GM12874 (cell line): ENCODE measurements at regions not wholly inside any gene's neighbourhood (a gene's known extent, or its start where the extent isn't known, plus 50 kb on each side); places are given as distances from the start of the nearest gene placed in this dataset.
A peak's percentile ranks its signal among the peaks of the same experiment; 100 is the strongest.

Experiments
- CTCF ChIP-seq: IDR thresholded peaks from 2 replicates; pipeline ENCODE4 v1.5.1; 2011; ENCODE audit warnings: low read depth, mild to moderate bottlenecking, control low read depth, low read length, moderate library complexity; ENCODE audit not compliant: insufficient read depth

DNA sequence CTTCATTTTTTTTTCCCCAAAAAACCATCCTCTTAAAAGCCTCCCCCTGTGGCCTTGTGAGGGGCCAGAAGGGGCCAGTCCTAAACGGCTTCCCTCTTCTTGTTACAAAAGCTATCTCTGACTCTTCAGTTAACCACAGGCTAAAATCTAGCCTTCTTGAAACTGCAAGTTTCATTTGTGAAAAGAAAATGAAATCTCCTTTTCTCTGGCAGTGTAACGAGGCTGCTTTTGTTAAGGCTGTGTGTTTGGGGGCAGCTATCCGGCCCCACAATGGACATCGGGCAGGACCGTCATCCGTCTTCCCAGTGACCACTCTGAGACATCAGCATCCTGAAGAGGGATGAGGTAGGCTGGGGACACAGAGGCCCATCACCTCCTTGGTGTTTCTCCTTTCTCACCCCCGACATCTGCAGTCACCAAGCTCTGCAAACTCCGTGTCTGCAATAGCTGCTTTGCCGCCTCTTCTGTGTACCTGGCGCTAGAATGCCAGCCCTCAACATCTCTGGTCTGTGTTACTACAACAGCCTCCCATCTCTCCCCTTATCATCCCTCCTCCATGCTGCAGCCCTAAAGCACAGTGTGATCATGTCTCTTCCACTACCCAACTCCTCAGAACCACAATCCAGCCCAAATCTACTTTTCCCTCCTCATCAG lies 94.0 kb downstream of the RCN1 start:
- TF ChIP-seq CTCF, result no peak

GRCh38 chr11:32186118-32186517 lies 95.2 kb downstream of the RCN1 start:
- TF ChIP-seq CTCF, result no peak

DNA sequence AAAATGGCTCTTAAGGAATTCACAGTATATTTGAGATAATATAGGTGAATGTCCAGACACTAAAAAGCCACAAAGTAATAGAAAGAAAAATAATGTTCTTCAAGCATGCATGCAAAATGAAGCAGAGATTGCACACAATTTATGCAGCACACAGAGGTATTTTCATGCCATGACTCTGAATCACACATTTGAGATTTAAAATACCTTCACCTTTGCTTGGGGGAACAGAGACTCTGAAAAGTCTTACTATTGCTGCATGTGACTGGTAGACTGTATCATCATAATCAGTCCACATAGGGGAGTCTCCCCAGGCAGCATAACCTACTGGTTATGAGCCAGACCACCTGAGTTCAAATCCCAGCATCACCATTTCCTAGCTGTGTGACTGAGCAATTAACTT lies 96.2 kb downstream of the RCN1 start:
- TF ChIP-seq CTCF, result no peak

GRCh38 chr11:32188785-32189184 lies 97.9 kb downstream of the RCN1 start:
- TF ChIP-seq CTCF, result peak; percentile 12; the same call in 1 of the 2 replicates

DNA sequence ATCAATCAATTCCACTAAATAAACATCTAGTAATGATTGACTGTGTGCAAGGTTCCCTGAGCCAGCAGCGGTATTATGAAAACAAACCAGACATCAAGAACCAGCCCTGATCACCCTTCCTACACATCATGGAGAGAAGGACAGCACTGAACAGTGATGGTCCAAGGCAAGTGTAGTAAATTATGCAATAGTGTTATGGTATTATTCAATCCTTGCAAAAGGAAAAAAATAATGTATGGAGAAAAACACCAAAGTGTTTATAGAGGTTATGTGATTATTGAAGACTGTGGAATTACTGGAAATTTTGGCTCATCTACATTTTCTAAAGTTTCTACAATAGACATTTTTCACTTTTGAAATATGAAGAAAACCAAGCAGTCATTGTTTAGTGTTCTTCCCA lies 105.3 kb downstream of the RCN1 start:
- no peak for TF ChIP-seq CTCF

GRCh38 chr11:32198053-32198452 lies 107.2 kb downstream of the RCN1 start:
- TF ChIP-seq CTCF, result no peak

DNA sequence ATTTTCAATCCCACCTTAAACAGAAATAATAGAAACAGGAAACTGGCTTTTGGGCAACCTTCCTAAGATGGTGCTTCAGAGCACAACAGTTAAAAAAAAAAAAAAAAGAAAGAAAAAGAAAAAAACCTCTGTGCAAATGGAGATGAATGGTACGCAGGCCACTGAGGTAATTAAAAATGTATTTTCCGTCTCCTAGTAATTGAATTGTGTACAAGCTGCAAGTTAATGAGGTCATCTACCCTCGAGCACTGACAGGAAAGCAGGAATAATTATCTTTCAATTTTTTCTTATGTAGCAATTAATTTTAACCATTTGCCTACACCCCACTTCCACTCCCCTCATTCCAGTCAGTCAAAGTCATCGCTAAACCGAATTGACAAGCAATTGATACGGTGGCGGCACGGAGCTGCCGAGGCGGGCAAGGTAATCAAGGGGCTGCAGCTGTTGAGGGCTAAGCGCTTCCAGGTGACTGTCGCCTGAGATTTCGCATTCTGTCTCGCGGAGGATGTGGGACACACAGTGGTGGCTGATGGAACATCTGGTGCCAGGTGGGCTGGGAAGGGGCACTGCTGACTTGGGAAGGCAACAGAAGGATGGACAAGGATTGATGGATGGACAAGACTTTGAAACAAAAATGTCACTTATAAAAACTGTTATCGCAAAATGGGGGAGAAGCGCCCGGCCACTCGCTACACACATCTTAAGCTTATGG lies 109.4 kb downstream of the RCN1 start:
- no peak for TF ChIP-seq CTCF
